SK-N-SH treated with all-trans-retinoic acid at 6 μM for 48 hours (cell line): ENCODE measurements at regions not wholly inside any gene's neighbourhood (a gene's known extent, or its start where the extent isn't known, plus 50 kb on each side); places are given as distances from the start of the nearest gene placed in this dataset.

ENCODE experiments used
- ATAC-seq: fragments of 200-7000 bp; cut with Tn5 transposase; 3 replicates; pipeline ENCODE4 v1.9.1; 2020; ENCODE audit warnings: mild to moderate bottlenecking, moderate library complexity
- ARNTL ChIP-seq: fragments of 450-650 bp; formaldehyde crosslinking; IDR thresholded peaks from 2 replicates; pipeline ENCODE4 v1.5.0; 2020; ENCODE audit warnings: low read depth, mild to moderate bottlenecking, moderate library complexity, borderline replicate concordance
- BACH2 ChIP-seq: fragments of 250-450 bp; sonication (Bioruptor Pico); IDR thresholded peaks from 2 replicates; pipeline ENCODE4 v1.9.0; 2021; ENCODE audit warnings: mild to moderate bottlenecking, borderline replicate concordance
- ESRRG ChIP-seq: fragments of 250-450 bp; sonication (Bioruptor Pico); IDR thresholded peaks from 2 replicates; pipeline ENCODE4 v1.6.1; 2021; ENCODE audit warnings: mild to moderate bottlenecking
- GLIS3 ChIP-seq: fragments of 250-450 bp; sonication (Bioruptor Pico); IDR thresholded peaks from 2 replicates; pipeline ENCODE4 v1.5.0; 2020; ENCODE audit warnings: mild to moderate bottlenecking, moderate library complexity
- ISL1 ChIP-seq: fragments of 250-450 bp; sonication (Bioruptor Pico); IDR thresholded peaks from 2 replicates; pipeline ENCODE4 v2.1.2; 2022; ENCODE audit warnings: mild to moderate bottlenecking, moderate library complexity
- PPARA ChIP-seq: fragments of 250-450 bp; sonication (Bioruptor Pico); IDR thresholded peaks from 2 replicates; pipeline ENCODE4 v1.5.0; 2020; ENCODE audit warnings: mild to moderate bottlenecking, borderline replicate concordance
- RARB ChIP-seq: fragments of 250-450 bp; sonication (Bioruptor Pico); IDR thresholded peaks from 2 replicates; pipeline ENCODE4 v1.8.0; 2021; ENCODE audit warnings: mild to moderate bottlenecking, moderate library complexity
- SNAI2 ChIP-seq: fragments of 250-450 bp; sonication (Bioruptor Pico); IDR thresholded peaks from 2 replicates; pipeline ENCODE4 v1.5.0; 2020; ENCODE audit warnings: mild to moderate bottlenecking, moderate library complexity
- TCF4 ChIP-seq: fragments of 250-450 bp; sonication (Bioruptor Pico); IDR thresholded peaks from 2 replicates; pipeline ENCODE4 v1.8.0; 2021; ENCODE audit warnings: mild to moderate bottlenecking, moderate library complexity, borderline replicate concordance
- TOX ChIP-seq: fragments of 250-450 bp; sonication (Bioruptor Pico); IDR thresholded peaks from 2 replicates; pipeline ENCODE4 v1.8.0; 2021; ENCODE audit warnings: mild to moderate bottlenecking, moderate library complexity, borderline replicate concordance
- ZC3H10 ChIP-seq: fragments of 250-450 bp; sonication (Bioruptor Pico); IDR thresholded peaks from 2 replicates; pipeline ENCODE4 v1.5.1; 2021; ENCODE audit warnings: mild to moderate bottlenecking, moderate library complexity
- ZFP3 ChIP-seq: fragments of 250-450 bp; sonication (Bioruptor Pico); IDR thresholded peaks from 2 replicates; pipeline ENCODE4 v1.5.0; 2020; ENCODE audit warnings: mild to moderate bottlenecking, moderate library complexity
- ZFP30 ChIP-seq: fragments of 450-650 bp; formaldehyde crosslinking; IDR thresholded peaks from 2 replicates; pipeline ENCODE4 v1.5.0; 2022; ENCODE audit warnings: mild to moderate bottlenecking, moderate library complexity
- ZNF565 ChIP-seq: fragments of 450-650 bp; formaldehyde crosslinking; conservative IDR thresholded peaks from 2 replicates; pipeline ENCODE4 v1.5.0; 2020; ENCODE audit warnings: low read depth, mild to moderate bottlenecking, moderate library complexity
- ZNF70 ChIP-seq: fragments of 450-650 bp; formaldehyde crosslinking; IDR thresholded peaks from 2 replicates; pipeline ENCODE4 v1.5.0; 2020; ENCODE audit warnings: mild to moderate bottlenecking, moderate library complexity
- TF ChIP-seq, protein P1 (sequence below): fragments of 250-450 bp; sonication (Bioruptor Pico); IDR thresholded peaks from 2 replicates; pipeline ENCODE4 v1.8.0; 2021; ENCODE audit warnings: low read depth, mild to moderate bottlenecking, moderate library complexity, borderline replicate concordance
- TF ChIP-seq, protein P2 (sequence below): fragments of 250-450 bp; sonication (Bioruptor Pico); IDR thresholded peaks from 2 replicates; pipeline ENCODE4 v1.5.1; 2020; ENCODE audit warnings: low read depth, mild to moderate bottlenecking, moderate library complexity
- TF ChIP-seq, protein P3 (sequence below): fragments of 250-450 bp; sonication (Bioruptor Pico); IDR thresholded peaks from 2 replicates; pipeline ENCODE4 v1.5.1; 2021; ENCODE audit warnings: mild to moderate bottlenecking, moderate library complexity
- TF ChIP-seq, protein P4 (sequence below): fragments of 250-450 bp; sonication (Bioruptor Pico); IDR thresholded peaks from 2 replicates; pipeline ENCODE4 v1.8.0; 2020; ENCODE audit warnings: mild to moderate bottlenecking, moderate library complexity, borderline replicate concordance

DNA sequence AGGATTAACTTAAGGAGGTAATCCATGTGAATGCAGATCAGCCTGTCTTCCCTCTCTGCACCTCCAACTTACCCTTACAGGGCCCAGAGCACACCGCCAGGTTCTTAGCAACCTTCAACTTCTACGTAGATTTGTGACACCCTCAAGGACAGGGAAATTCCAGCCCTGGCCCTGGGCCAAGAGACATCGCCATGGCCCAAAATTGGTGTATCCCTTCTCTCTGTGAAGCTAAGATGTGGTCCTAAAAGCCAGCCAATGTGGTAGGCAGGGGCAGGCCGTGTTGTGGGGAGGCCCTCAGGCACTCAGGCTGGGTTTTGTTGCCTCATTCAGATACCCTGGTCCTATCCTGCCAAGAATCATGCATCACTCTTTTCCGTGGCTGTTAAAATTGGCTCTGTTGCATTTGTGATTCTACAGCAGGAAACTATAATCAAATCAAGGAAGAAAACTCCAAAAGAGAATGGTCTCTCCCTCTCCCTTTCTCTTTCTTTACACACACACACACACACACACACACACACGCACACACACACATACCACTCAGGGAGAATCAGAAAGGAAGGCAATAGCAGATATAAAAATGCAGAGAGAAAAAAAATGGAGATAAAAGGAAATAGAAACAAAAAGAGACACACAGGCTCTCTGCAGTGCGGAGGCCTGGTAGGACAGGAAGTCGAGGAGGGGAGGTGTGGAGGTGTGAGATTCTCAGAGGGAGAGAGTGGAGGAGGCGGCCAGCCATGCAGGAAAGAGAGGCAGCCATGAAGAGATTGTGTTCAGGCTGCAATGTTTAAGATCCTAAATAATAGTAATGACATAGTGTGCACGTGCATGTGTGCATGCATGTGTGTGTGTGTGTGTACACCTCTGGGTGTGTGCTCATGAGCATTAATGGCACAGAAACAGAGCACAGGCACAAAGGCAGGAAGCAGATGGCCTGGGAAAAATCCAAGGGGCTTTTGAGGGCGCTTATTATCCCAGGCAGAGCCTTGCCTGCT lies 201.8 kb upstream of the LRFN2 start:
- no peak for ATAC-seq
- TF ChIP-seq, protein P1, sequence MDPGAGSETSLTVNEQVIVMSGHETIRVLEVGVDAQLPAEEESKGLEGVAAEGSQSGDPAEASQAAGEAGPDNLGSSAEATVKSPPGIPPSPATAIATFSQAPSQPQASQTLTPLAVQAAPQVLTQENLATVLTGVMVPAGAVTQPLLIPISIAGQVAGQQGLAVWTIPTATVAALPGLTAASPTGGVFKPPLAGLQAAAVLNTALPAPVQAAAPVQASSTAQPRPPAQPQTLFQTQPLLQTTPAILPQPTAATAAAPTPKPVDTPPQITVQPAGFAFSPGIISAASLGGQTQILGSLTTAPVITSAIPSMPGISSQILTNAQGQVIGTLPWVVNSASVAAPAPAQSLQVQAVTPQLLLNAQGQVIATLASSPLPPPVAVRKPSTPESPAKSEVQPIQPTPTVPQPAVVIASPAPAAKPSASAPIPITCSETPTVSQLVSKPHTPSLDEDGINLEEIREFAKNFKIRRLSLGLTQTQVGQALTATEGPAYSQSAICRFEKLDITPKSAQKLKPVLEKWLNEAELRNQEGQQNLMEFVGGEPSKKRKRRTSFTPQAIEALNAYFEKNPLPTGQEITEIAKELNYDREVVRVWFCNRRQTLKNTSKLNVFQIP (CRISPR knock-in tag) = no peak
- TF ChIP-seq BACH2 (CRISPR knock-in tag) (no peak), ZNF70 (CRISPR knock-in tag) (no peak), GLIS3 (no peak), ISL1 (0 out of 2 replicates have a peak, but pooled peaks have one; percentile 31)

DNA sequence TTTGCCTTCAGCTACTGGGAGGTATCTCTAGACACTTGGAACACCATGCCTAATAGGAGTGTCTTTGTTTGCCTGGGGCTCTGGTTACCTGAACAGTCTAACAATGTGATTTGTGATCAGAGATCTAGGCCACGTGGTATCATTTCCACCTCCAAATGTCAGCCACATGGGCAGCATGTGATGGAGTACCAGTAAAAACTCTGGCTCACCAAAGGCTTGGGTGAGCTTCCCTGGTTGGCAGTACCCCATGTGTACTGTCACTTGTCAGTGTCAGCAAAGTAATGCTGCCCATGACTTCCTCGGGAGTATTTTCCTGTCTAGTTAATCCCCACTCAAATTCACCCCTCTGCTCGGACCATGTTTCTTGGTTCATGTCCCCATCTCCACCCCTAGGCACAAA lies 195.2 kb upstream of the LRFN2 start:
- TF ChIP-seq ZNF565 (CRISPR knock-in tag) (no peak), SNAI2 (CRISPR knock-in tag) (no peak), ESRRG (CRISPR knock-in tag) (no peak)

DNA sequence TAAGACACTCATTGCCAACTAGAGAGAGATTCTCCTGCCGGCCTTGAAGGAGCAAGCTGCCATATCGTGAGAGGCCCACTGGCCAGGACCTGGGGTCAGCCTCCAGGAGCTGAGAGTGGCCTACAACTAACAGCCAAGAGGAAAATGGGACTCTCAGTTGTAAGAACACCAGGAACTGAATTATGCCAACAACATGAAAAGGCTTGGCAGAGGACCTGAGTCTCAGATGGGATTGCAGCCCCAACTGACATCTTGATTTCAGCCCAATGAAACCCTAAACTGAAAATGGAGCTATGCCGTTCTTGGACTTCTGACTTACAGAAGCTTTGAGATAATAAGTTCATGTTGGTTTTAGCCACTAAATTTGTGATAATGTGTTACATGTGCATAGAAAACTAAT lies 193.5 kb upstream of the LRFN2 start:
- TF ChIP-seq TCF4 (CRISPR knock-in tag) (no peak), ISL1 (no peak), ARNTL (no peak), BACH2 (CRISPR knock-in tag) (no peak), ESRRG (CRISPR knock-in tag) (no peak), ZNF70 (CRISPR knock-in tag) (no peak), PPARA (no peak), ZFP3 (CRISPR knock-in tag) (no peak), ZNF565 (CRISPR knock-in tag) (no peak), ZFP30 (no peak)
- TF ChIP-seq, protein P2, sequence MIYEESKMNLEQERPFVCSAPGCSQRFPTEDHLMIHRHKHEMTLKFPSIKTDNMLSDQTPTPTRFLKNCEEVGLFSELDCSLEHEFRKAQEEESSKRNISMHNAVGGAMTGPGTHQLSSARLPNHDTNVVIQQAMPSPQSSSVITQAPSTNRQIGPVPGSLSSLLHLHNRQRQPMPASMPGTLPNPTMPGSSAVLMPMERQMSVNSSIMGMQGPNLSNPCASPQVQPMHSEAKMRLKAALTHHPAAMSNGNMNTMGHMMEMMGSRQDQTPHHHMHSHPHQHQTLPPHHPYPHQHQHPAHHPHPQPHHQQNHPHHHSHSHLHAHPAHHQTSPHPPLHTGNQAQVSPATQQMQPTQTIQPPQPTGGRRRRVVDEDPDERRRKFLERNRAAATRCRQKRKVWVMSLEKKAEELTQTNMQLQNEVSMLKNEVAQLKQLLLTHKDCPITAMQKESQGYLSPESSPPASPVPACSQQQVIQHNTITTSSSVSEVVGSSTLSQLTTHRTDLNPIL (CRISPR knock-in tag) = no peak
- TF ChIP-seq, protein P3, sequence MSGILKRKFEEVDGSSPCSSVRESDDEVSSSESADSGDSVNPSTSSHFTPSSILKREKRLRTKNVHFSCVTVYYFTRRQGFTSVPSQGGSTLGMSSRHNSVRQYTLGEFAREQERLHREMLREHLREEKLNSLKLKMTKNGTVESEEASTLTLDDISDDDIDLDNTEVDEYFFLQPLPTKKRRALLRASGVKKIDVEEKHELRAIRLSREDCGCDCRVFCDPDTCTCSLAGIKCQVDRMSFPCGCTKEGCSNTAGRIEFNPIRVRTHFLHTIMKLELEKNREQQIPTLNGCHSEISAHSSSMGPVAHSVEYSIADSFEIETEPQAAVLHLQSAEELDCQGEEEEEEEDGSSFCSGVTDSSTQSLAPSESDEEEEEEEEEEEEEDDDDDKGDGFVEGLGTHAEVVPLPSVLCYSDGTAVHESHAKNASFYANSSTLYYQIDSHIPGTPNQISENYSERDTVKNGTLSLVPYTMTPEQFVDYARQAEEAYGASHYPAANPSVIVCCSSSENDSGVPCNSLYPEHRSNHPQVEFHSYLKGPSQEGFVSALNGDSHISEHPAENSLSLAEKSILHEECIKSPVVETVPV (CRISPR knock-in tag) = no peak
- TF ChIP-seq, protein P1 (CRISPR knock-in tag) = no peak
- no peak for ATAC-seq

More for the DNA sequence above, 195.2 kb upstream of the LRFN2 start:
- no peak for ATAC-seq

DNA sequence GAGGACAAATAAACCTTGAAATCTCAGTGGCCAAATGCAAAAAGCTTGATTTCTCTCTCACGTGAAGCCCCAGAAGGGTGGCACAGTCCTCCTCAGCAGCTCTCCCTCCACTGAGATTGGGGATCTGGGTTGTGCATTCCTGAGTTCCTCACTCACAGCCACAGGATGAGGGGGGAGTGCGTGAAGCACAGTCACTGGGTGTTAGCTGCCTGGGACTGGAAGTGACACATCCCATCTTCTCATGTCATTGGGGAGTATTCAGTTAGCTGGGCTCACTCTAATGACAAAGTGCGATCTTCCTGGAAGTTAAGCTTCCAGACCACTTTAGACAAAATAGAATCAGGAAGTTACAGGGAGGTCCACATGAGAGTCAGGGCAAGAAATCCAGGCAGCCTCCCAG lies 192.2 kb upstream of the LRFN2 start:
- TF ChIP-seq PPARA = no peak
- no peak for TF ChIP-seq ZC3H10 (CRISPR knock-in tag)
- TF ChIP-seq ZFP30 = no peak
- no peak for TF ChIP-seq ESRRG (CRISPR knock-in tag)
- no peak for TF ChIP-seq TCF4 (CRISPR knock-in tag)
- no peak for TF ChIP-seq RARB
- TF ChIP-seq TOX = no peak
- peak; percentile 57; the same call in 2 of the 3 replicates for ATAC-seq

DNA sequence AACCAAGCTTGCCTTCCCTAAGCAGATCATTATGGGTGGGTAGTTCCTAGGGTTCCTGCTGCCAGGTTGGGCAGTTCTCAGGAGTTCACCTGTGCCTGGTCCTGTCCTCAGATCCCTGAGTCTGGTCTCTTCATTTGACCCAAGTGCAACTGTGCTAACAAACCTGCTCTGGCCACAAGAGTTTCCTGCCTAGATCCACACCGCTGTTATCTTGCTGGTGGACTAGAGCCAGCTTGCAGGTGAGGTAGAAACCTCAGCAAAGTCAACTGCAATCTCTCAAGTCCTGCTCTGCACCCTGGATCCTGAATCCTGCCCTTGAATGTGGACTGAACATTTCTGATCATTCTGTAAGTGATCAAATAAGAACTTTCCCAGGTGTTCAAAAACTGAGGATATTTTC lies 191.8 kb upstream of the LRFN2 start:
- TF ChIP-seq, protein P4, sequence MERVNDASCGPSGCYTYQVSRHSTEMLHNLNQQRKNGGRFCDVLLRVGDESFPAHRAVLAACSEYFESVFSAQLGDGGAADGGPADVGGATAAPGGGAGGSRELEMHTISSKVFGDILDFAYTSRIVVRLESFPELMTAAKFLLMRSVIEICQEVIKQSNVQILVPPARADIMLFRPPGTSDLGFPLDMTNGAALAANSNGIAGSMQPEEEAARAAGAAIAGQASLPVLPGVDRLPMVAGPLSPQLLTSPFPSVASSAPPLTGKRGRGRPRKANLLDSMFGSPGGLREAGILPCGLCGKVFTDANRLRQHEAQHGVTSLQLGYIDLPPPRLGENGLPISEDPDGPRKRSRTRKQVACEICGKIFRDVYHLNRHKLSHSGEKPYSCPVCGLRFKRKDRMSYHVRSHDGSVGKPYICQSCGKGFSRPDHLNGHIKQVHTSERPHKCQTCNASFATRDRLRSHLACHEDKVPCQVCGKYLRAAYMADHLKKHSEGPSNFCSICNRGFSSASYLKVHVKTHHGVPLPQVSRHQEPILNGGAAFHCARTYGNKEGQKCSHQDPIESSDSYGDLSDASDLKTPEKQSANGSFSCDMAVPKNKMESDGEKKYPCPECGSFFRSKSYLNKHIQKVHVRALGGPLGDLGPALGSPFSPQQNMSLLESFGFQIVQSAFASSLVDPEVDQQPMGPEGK (CRISPR knock-in tag) = no peak
- TF ChIP-seq ISL1 = no peak
- ATAC-seq = no peak
